C4-2B (cell line): ENCODE measurements at regions not wholly inside any gene's neighbourhood (a gene's known extent, or its start where the extent isn't known, plus 50 kb on each side); places are given as distances from the start of the nearest gene placed in this dataset.

Experiments used
- CTCF ChIP-seq: fragments of 450-650 bp; conservative IDR thresholded peaks from 2 replicates; pipeline ENCODE4 v1.5.1; 2017; ENCODE audit warnings: mild to moderate bottlenecking
- ZFX ChIP-seq: fragments of 450-650 bp; IDR thresholded peaks from 2 replicates; pipeline ENCODE4 v1.6.1; 2017

- peak; percentile 92 for TF ChIP-seq CTCF
- peak; percentile 51 for TF ChIP-seq ZFX
Observed at GRCh38 chr1:90850898-90851710, 134.0 kb upstream of the BARHL2 start.
